AG09319 (cell line): ENCODE measurements at regions not wholly inside any gene's neighbourhood (a gene's known extent, or its start where the extent isn't known, plus 50 kb on each side); places are given as distances from the start of the nearest gene placed in this dataset.

ENCODE experiments used
- DNase-seq: peaks from one replicate; pipeline ENCODE4 v3.0.0-alpha.2; 2010; ENCODE audit warnings: low read depth; ENCODE audit errors: extremely low read depth
- TF ChIP-seq, protein P1 (sequence below): IDR thresholded peaks from 2 replicates; pipeline ENCODE4 v1.5.1; 2011; ENCODE audit warnings: low read depth, mild to moderate bottlenecking, inconsistent platforms, low read length, moderate library complexity

DNA sequence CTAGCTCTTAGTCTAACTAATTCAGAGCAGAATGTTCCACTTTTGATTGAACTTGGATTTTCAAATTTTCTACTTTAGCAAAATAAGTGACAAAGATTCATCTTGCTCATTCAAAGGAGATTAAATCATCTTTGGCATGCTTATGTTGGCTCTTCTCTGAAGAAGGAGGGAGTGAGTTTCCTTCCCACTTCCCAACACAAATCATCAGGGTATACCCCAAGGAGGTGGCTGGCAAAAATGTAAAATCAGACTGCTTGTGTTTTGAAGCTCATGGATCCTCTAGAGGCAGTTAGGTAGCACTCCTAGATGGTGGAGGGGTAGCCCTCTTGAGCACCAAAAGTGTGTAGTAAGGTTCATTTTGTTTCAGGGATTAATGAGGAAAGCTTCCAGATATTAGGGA is 343.1 kb downstream of the OSTF1 start:
- no peak for DNase-seq
- TF ChIP-seq, protein P1, sequence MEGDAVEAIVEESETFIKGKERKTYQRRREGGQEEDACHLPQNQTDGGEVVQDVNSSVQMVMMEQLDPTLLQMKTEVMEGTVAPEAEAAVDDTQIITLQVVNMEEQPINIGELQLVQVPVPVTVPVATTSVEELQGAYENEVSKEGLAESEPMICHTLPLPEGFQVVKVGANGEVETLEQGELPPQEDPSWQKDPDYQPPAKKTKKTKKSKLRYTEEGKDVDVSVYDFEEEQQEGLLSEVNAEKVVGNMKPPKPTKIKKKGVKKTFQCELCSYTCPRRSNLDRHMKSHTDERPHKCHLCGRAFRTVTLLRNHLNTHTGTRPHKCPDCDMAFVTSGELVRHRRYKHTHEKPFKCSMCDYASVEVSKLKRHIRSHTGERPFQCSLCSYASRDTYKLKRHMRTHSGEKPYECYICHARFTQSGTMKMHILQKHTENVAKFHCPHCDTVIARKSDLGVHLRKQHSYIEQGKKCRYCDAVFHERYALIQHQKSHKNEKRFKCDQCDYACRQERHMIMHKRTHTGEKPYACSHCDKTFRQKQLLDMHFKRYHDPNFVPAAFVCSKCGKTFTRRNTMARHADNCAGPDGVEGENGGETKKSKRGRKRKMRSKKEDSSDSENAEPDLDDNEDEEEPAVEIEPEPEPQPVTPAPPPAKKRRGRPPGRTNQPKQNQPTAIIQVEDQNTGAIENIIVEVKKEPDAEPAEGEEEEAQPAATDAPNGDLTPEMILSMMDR = no peak

DNA sequence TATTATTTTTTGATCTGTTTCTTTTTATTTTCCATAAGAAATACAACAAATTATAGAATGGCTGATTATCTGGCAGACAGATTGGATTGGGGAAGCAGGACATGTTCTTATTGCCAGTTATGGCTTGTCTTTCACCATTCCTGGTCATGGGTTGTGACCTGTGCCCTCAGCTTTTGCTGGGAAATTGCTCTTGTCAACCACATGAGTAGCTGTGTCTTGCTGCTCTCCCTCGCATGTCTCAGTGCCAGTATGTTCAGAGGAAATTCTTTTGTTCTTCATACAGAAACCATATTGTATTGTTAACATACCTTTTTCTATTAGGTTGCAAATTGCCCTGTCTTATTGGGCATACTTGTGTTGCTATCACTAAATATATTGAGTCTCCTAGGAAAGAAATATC is 344.1 kb downstream of the OSTF1 start:
- TF ChIP-seq, protein P1 = no peak
- no peak for DNase-seq

DNA sequence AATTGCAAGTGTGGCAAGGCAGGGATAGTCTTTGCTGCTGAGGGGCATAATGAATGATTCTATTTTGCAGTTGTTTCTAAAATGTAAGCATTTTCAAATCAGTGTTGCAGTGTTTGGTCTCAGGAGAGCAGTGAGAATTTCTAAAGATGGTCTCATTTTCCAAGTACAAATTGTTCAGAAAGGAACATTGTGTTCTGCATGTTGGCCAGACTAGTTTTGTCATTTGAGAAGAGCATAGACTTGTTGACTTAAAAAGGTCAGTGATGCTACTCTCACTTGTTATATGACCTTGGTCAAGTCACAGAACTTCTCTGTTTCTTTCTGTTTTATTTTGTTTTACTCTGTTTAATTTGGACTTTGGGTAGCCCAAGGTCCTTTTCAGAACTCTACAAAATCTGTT is 344.6 kb downstream of the OSTF1 start:
- DNase-seq = no peak
- TF ChIP-seq, protein P1 = no peak

DNA sequence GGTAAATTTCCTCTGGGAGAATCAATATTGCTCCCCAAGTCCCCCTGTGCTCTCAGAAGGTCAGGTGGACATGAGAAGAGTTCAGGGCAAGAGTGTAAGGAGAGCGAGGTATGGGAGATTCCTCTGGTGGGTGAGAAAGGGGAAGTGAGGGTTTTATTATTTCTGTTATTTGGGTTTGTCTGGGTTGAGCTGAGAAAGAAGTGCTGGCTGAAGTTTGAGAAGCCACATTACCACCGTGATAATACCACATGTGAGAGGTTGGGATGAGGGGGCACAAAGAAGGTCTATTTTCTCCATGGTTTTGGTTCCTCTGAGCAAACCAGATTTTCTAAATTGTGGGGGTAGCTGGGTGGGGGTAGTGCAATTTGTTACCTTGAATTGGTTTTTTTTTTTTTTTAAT is 350.4 kb downstream of the OSTF1 start:
- TF ChIP-seq, protein P1 = no peak
- no peak for DNase-seq

DNA sequence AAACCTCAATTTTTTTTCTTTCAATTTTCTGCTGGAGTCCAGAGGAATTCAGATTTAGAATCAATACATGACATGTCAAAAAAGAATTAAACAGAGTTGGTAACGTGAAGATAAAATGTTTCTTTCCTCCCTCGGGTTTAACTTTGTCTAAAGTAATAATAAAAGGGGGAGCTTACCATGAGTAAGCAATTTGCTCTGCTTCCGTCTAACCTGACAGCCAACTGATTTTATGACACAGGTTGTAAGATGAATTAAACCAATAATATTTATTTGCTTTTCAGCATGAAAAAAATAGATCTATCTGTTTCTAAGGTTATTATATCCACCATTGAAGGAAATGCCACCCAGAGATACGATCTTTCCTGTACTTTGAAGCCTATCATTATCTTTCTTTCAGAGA is 352.6 kb downstream of the OSTF1 start:
- TF ChIP-seq, protein P1 = no peak
- no peak for DNase-seq

DNA sequence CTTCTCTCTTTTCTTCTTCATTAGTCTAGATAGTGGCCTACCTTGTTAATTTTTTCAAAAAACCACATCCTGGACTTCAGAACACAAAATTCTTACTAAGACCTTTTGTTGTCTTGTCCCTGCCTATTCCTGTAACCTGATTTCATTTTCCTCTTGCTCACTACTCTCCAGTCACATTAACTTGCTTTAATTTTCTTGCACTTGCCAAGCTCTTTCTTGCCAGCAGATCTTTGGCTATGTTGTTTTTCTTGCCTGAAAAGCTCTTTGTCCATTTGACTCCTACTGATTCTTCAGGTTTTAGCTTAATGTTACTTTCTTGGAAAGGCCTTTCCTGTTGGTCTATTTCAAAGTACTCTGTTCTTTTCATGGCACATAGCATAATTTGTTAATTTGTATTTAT is 356.8 kb downstream of the OSTF1 start:
- TF ChIP-seq, protein P1 = no peak

DNA sequence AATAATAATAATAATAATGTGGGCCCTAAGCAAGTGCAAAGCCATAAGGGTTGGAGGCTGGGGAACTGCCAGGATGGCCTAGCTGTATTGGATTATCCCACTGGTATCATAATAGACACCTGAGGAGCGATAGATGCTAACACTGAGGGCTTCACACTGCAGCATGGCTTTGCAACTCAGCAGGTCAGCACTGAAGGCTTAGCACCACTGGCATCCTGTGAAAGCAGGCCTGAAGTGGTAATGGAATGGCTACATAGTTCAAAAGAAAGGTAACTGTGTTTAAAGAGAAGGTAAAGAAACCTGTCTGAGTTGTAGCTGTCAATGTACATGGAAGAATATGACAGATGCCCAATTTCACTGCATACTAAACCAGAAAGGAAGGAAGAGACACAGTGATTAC is 359.0 kb downstream of the OSTF1 start:
- TF ChIP-seq, protein P1 = no peak
- DNase-seq = no peak

More for the DNA sequence above, 356.8 kb downstream of the OSTF1 start:
- no peak for DNase-seq
